GM03348 (cell line): ENCODE measurements at regions not wholly inside any gene's neighbourhood (a gene's known extent, or its start where the extent isn't known, plus 50 kb on each side); places are given as distances from the start of the nearest gene placed in this dataset.
"Not testable (repeated sequence)": the region's sequence is repeated elsewhere in the genome, so short reads cannot be mapped to it uniquely, and the experiment has no call there.

ENCODE experiments used
- DNase-seq: peaks from one replicate; pipeline ENCODE4 v3.0.0; 2012; ENCODE audit warnings: low spot score

GRCh38 chr5:121665542-121665941 is 186.1 kb upstream of the FTMT start:
- not testable (repeated sequence) for DNase-seq

GRCh38 chr5:121667292-121667691 is 184.4 kb upstream of the FTMT start:
- no peak for DNase-seq

GRCh38 chr5:121668635-121669034 is 183.0 kb upstream of the FTMT start:
- DNase-seq, result no peak

- no peak for DNase-seq
Measured at GRCh38 chr5:121671624-121672023, 180.1 kb upstream of the FTMT start.

- no peak for DNase-seq
Measured at GRCh38 chr5:121675924-121676323, 175.8 kb upstream of the FTMT start.

- DNase-seq, result no peak
Measured at GRCh38 chr5:121681229-121681855, 170.3 kb upstream of the FTMT start.

GRCh38 chr5:121688126-121688525 is 163.6 kb upstream of the FTMT start:
- no peak for DNase-seq

GRCh38 chr5:121688781-121689180 is 162.9 kb upstream of the FTMT start:
- DNase-seq, result no peak

- no peak for DNase-seq
Measured at GRCh38 chr5:121691478-121691877, 160.2 kb upstream of the FTMT start.

- DNase-seq, result no peak
Measured at GRCh38 chr5:121692158-121692557, 159.5 kb upstream of the FTMT start.

- no peak for DNase-seq
Measured at GRCh38 chr5:121693864-121694263, 157.8 kb upstream of the FTMT start.

- DNase-seq, result no peak
Measured at GRCh38 chr5:121695307-121695706, 156.4 kb upstream of the FTMT start.

- no peak for DNase-seq
Measured at GRCh38 chr5:121698690-121699089, 153.0 kb upstream of the FTMT start.

GRCh38 chr5:121701731-121702130 is 150.0 kb upstream of the FTMT start:
- no peak for DNase-seq

GRCh38 chr5:121702682-121703081 is 149.0 kb upstream of the FTMT start:
- DNase-seq, result no peak

- no peak for DNase-seq
Measured at GRCh38 chr5:121704291-121704690, 147.4 kb upstream of the FTMT start.

- no peak for DNase-seq
Measured at GRCh38 chr5:121706686-121707085, 145.0 kb upstream of the FTMT start.

- DNase-seq, result no peak
Measured at GRCh38 chr5:121707178-121707577, 144.5 kb upstream of the FTMT start.

GRCh38 chr5:121711416-121711815 is 140.3 kb upstream of the FTMT start:
- no peak for DNase-seq

- no peak for DNase-seq
Measured at GRCh38 chr5:121719255-121719654, 132.4 kb upstream of the FTMT start.

GRCh38 chr5:121725450-121725849 is 126.2 kb upstream of the FTMT start:
- DNase-seq, result no peak

GRCh38 chr5:121726991-121727390 is 124.7 kb upstream of the FTMT start:
- no peak for DNase-seq

- DNase-seq, result no peak
Measured at GRCh38 chr5:121731377-121731776, 120.3 kb upstream of the FTMT start.

- no peak for DNase-seq
Measured at GRCh38 chr5:121735618-121736017, 116.1 kb upstream of the FTMT start.

- no peak for DNase-seq
Measured at GRCh38 chr5:121737120-121737519, 114.6 kb upstream of the FTMT start.
